Coronary artery (tissue), 2 donors: ENCODE measurements at regions not wholly inside any gene's neighbourhood (a gene's known extent, or its start where the extent isn't known, plus 50 kb on each side); places are given as distances from the start of the nearest gene placed in this dataset.

ENCODE experiments used
- DNase-seq: peaks from one replicate; pipeline ENCODE4 v3.0.0-alpha.2; 2017; ENCODE audit warnings: low spot score
- H3K27ac ChIP-seq, 2 donors: fragments of 200-600 bp; sonication (generic); one replicate each; pipeline ENCODE4 v1.5.1; 2016 to 2019
- H3K4me3 ChIP-seq: fragments of 200-600 bp; sonication (generic); 2 replicates; pipeline ENCODE4 v1.5.1; 2016; ENCODE audit warnings: mild to moderate bottlenecking, moderate library complexity
- CTCF ChIP-seq: fragments of 200-600 bp; sonication (generic); IDR thresholded peaks from one replicate; pipeline ENCODE4 v1.5.1; 2019; ENCODE audit warnings: antibody characterized with exemption

GRCh38 chr4:155007660-155008176 lies 200.7 kb upstream of the NPY2R start:
- Histone ChIP-seq H3K4me3 (no peak overlapping the region), H3K27ac (no peak overlapping the region)
- no peak for TF ChIP-seq CTCF
- no peak for DNase-seq

- no peak for TF ChIP-seq CTCF
- Histone ChIP-seq H3K27ac (no peak overlapping the region), H3K4me3 (no peak overlapping the region)
- DNase-seq, result no peak
These were observed 200.0 kb upstream of the NPY2R start for GRCh38 chr4:155008389-155008788.

DNA sequence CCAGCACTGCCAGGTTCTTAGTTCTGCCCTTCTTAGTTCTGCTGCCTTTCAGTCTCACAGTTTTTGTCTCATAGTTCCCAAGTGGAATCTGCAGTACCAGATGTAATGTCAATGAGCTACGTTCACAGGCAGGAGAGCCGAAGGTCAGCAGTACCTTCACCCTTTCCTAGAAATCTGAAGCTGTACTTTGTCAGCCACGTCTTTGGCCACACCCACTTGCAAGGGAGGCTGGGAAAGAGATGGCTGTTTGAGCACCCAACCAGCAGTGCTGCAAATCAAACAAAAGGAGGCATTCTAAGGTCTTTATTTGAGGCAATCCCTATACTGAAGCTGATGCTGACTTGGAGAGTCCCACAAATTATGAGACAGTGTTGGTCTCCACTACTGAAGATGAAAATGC lies 199.1 kb upstream of the NPY2R start:
- no peak for DNase-seq
- Histone ChIP-seq H3K27ac (no peak overlapping the region), H3K4me3 (no peak overlapping the region)
- TF ChIP-seq CTCF, result no peak

- no peak for DNase-seq
- no peak overlapping the region for H3K4me3 ChIP-seq
- no peak overlapping the region for H3K27ac ChIP-seq
- no peak for TF ChIP-seq CTCF
These were observed 198.1 kb upstream of the NPY2R start for GRCh38 chr4:155010376-155010775.

DNA sequence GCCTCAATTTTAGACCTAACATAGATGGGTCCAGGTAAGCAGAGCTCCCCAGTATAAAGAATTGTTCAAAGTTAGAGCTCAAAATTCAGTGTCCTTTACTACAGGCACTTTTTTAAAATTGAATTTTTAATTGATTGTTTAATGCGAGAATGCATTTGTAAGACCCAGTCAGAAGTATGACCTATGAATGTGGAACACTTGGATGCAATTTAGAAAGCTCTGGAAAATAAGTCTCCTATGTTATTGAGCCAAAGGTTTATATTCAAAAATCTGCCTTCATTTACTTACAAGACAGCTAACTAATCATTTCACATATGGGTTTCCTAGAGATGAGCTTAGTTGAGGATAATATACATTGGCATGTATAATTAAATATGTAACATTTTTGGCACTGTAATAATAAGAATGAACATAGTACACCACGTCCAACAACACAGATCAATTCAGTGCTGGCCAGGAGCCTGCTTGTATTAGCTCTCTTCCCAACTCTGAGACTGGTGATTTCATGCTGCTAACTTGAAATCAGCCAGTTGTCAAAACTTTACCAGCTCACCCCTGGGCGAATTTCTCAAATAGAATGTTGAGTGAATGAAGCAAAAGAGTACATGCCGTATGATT lies 197.2 kb upstream of the NPY2R start:
- TF ChIP-seq CTCF, result no peak
- H3K27ac ChIP-seq, result no peak overlapping the region
- DNase-seq, result no peak
- H3K4me3 ChIP-seq, result no peak overlapping the region

DNA sequence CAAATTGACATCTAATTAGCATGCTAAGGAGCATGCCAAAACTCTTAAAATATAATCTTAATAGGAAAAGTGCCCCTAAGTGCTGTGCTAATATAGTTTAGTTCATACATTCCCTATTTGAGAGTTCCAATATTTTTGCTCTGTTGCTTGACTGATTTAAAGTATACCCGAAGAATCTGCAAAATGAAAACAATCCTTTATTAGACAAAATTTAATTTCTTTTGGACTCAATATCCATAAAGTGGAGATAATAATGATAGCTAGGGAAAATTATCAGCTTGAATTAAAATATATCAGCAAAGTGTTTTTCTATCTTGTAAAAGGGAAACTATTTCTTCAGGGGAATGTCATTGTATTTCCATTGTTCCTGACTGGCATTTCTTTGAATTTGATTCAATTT lies 196.0 kb upstream of the NPY2R start:
- H3K27ac ChIP-seq, result no peak overlapping the region
- DNase-seq, result no peak
- no peak overlapping the region for H3K4me3 ChIP-seq
- no peak for TF ChIP-seq CTCF

- H3K27ac ChIP-seq, result no peak overlapping the region
- TF ChIP-seq CTCF, result no peak
- DNase-seq, result no peak
- H3K4me3 ChIP-seq, result no peak overlapping the region
These were observed 191.0 kb upstream of the NPY2R start for GRCh38 chr4:155017426-155017825.
